Adipose tissue (tissue), 3 donors: ENCODE measurements at regions not wholly inside any gene's neighbourhood (a gene's known extent, or its start where the extent isn't known, plus 50 kb on each side); places are given as distances from the start of the nearest gene placed in this dataset.

Experiments
- H3K27ac ChIP-seq: one replicate; pipeline ENCODE4 v1.5.1; 2013; ENCODE audit warnings: low read depth, low read length
- WGBS, 3 donors: extraction: QIAGEN DNeasy Blood & Tissue Kit; methylation state at CpG; one replicate each; pipeline ENCODE4 v1.1.7; 2013; 5-methylcytosine and 5-hydroxymethylcytosine counted together
- donor health status: healthy with polysubstance abuse.
- donor health status: Bipolar disorder and iron deficiency.
- donor health status: healthy.

DNA sequence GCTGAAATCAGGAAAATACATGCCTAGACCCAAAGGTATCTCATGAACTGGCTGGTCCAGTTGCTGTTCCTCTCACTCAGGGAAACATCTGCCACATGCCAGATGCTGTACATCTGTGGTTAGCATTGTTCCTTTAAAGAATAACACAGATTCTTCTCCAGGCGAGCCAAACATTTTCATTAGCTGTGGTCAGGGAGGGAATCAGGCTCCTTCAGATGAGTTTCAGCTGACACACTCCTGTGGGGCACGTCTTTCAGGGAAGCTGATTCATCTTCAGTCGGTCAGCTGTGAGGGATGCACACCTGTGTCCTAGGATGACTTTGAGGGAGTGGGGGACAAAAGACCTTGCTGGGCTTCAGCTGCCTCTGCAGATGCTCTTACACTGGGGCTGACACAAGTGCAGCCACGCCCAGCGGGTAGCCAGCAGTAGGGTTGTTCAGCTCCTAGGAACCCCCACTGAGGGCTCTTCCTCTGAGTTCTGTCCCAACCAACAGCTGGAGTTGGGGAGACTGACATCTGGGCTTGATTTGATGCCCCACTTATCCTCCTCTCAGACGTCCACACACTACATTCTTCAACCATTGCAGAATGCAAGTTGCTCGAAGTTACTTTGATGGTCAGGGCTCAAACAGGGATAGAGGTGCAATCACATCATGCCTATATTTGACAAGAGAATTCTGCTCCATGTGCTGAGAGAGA lies 155.0 kb downstream of the NUAK1 start:
- WGBS, 3 donors: 72 to 82% (median 81%) methylated on average over 7 of the region's 7 CpGs
- H3K27ac ChIP-seq: no peak overlapping the region

DNA sequence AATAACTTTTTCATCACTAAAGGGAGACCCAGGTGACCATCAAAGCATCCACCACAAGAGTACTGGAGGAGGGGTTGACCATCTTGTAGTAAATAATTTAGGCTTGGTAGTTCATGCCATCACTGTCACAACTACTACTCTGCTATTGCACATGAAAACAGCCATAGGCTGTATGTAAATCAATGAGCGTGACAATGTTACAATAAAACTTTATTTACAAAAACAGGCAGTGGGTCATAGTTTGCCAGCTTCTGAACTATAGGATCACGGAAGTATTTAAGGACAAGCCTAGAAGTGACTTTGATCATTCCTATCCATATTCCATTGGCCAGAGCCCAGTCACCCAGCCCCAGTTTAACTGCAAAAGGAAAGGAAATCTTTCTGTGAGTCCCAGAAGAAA lies 153.4 kb downstream of the NUAK1 start:
- WGBS, 3 donors: 59 to 92% (median 70%) methylated on average over 2 of the region's 2 CpGs
- no peak overlapping the region for H3K27ac ChIP-seq

DNA sequence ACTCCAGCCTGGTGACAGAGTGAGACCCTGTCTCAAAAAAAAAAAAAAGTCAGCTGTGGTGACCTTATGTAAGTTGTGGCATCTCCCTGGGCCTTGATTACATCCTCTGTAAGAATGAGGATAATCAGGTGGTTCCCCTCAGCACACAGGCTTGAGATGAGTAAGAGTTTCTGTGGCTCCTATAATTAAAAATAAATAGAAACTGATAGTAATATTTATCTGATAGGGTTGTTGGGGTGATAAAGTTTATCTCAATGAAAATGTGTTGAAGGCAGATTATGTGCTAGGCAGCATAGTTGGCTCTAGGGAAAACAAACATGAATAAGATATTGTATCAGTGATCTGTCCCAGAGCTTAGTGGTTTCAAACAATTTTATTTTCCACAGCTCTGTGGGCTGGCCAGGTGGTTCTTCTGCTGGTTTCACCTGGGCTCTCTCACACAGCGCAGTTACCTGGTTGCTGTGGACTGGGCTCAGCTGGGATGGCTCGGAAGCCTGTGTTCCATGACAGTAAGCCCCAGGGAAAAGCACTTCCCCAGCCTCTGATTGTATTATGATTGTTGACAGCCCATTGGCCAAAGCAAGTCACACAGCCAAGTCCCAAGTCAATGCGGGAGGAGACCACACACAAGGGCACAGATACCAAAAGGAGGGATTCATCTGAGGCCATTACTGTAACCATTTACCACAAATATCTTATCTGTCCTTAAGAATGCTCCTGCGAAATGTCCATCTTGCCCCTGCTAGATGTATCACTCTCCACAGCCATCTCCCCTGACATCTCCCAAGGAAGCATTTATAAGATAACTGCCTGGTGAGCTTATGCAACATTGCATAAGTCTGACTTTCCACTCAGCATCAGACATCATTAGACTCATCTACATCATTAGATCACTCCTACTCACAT lies 151.7 kb downstream of the NUAK1 start:
- no peak overlapping the region for H3K27ac ChIP-seq
- 47 to 80% (median 61%) methylated on average over 4 of the region's 4 CpGs for WGBS, 3 donors

DNA sequence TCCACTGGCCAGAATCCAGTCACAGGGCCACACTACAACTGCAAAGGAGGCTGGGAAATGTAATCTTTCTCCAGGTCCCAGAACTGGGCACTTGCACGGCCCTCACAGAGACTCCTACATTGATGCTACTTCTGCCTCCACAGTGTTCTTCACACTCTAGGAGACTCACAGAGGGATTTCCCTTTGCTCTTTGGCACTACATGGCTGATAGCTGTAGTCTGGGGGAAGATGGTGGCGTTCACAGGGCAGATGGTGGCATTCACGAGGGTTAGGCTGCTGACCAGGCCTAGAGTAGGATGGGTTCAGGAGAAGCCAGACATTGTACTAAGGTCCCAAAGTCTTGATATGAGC lies 151.1 kb downstream of the NUAK1 start:
- H3K27ac ChIP-seq: no peak overlapping the region
- WGBS, 3 donors: 70 to 87% (median 84%) methylated on average over 3 of the region's 3 CpGs

DNA sequence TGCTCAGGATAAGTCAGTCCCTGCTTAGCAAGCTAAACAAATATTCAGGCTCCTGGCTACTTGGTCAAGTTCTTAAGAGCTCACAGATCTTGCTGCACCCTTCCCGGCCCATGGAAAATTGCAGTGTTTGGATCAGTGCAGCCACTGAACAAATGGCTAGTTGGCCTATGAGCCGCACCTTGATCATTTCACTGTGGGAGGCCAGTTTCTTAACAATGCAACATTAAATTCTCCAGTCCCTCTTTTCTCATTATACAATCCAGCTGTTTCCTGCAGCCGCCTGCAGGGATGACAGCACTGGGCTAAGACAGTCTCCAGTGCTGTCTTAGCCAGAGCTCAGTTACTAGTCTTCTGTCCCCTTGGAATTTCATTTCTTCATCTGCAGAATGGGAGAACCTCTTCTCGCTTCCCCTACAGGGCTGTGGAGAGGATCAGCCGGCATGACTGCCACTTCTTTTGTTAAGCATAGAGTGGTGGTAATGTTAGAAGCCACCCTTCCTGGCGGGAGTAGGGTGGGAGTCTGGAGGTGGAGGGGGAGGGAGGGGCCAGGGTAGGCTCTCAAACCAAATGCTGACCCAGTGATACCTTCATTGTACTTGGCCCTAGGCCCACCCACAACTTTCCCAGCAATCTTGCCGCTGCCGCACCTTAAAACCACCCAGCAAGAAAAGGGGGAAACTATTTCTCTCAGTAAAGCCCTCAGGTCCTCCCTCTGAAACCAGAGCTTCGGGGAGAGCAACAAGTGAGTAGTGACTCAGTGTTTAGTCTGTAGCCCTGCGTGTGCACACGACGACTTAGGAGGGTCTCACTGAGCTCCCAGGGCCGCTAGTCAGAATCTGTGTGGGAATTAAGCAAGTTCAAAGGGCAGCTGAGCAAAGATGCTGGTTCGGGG lies 145.7 kb downstream of the NUAK1 start:
- no peak overlapping the region for H3K27ac ChIP-seq
- 47 to 61% (median 59%) methylated on average over 14 of the region's 14 CpGs for WGBS, 3 donors

DNA sequence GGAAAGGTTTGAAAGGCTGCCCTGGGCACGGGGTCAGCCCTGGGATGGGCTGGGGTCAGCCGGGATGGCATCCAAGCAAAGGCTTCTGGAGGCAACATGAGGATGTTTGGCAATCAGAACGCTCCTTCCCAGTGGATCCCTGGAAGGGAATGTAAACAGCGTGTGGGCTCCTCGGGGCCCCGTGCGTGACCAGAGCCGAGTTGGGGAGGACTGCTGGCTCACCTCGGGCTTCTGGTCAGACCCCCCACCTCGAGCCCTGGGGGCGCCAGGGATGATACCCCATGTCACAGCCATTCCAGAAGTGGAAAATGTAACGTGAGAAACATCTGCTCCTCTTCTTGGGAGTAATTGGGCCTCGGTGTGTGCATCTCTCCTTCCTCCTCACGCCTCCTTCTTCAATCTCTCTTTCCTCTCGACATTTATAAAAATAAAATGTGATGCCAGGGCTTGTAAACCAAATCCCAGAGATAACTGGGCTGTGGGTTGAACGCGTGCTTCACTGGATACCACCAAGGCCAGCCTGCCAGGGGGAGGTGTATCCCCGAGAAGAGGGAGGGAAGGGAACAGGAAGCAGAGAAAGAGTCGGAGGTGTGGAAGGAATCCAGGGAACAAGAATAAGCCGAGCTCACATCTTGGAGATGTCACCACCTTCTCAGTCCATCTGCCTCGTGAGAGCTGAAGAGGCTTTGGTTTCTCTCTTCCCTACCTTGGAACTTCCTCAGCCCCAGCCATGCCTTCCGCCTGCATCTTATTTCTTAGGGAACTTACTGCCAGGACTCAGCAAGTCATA lies 144.8 kb downstream of the NUAK1 start:
- 65 to 78% (median 67%) methylated on average over 22 of the region's 22 CpGs for WGBS, 3 donors
- H3K27ac ChIP-seq: no peak overlapping the region

DNA sequence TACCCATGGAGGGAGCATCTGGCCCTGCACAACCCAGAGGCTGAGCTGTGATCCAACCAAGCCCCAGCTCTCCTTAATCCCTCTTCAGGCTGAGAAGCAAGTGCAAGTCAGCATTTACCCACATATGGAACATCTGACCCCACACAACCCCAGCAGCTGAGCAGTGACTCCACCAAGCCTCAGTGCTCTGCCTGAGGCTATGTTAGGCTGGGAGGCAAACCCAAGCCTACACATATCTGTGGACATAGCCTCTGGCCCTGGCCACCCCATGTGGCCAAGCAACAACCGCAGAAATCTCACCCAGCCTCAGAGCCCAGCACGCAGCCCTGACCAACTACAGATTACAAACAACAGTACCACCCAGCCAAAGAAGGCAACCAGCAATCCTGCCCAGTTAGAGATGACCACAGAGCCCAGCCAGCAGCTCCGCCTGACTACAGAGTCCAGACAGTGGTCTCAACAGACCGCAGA lies 142.8 kb downstream of the NUAK1 start:
- 90 to 97% (median 94%) methylated on average over 4 of the region's 4 CpGs for WGBS, 3 donors
- H3K27ac ChIP-seq: no peak overlapping the region

DNA sequence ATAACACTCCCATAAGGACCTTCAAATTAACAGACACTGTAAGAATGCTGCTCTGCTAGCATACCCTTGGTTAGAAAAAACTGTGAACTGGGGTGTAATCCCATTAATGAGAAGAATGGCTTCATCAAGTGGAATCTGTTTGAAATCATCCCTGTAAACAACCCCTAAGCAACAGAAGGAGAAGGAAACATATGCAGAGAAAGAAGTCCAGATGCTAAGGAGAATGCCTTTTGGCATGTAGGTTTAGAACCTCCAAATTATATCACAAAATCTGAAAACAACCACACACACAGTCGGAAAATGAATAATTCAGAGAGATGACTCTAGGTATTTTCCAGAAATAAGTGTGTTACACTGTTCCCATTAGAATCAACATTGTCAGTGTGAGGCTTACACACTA lies 140.2 kb downstream of the NUAK1 start:
- 52 to 91% (median 81%) methylated on average over 1 of the region's 1 CpG for WGBS, 3 donors

DNA sequence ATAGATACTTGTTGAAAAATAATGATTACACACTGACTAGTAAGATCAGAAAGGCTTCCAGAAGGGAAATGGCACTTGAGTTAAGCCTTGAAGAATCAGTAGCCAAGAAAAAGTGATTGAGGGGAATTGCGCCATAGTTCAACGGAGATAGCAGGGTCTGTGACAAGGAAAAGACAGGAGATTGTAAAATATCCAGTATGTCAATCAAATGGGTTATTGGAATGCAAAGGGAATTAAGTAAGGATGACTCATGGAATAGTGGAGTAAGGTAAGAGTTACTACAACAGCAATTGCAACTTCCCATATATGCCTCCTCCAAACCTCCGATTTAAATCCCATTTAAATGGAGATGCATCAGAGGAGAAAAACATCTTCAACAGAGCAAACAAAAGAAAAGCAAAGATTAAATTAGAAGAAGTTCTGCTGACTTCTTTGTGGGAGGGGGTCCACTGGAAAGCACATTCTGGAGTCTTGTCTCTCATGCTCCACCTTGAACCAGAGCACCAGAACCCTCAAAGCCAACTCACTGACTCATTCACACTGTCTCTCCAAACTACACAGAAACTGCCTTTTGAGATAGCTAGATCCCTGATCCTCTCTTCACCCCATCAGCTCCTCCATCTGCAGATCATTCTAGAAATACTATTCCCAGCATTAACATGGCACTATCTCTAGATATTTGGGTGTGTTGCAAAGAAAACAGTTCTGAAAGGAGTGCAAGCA lies 138.2 kb downstream of the NUAK1 start:
- 65 to 87% (median 84%) methylated on average over 3 of the region's 3 CpGs for WGBS, 3 donors
- no peak overlapping the region for H3K27ac ChIP-seq

More for the DNA sequence above, 140.2 kb downstream of the NUAK1 start:
- no peak overlapping the region for H3K27ac ChIP-seq

DNA sequence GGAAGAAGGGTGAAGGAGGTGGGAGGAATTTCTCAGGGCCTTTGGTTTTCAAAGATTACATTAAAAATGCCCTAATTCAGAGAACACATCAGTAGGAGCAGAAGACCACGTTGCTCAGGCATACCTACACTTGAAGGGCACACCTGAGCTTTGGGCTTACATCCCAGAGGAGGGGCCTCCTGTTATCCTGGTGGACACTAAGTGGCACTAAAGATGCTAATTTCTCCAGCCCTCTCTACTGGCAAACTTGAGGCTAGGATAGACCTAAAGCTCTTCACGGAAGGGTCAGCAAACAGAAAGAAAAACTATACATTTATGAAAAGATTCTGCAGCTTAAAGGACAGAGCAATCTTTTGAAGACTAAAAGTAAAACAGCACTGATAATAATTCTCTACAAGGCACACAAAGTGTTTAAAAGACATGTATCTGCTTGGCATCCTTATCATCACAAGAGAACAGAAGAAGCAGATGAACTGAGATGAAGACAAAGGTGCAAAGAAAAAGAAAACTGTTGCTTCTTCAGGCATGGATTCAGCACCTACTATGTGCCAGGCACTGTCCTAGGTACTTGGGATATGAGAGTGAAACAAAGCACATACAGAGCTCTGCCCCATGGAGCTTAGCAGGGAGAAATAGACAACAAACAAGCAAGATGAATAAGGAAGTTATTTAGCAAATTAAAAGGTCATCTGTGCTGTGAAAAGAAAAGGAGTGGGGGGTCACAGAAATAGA lies 137.5 kb downstream of the NUAK1 start:
- WGBS, 3 donors: 41 to 74% (median 72%) methylated on average over 2 of the region's 2 CpGs

DNA sequence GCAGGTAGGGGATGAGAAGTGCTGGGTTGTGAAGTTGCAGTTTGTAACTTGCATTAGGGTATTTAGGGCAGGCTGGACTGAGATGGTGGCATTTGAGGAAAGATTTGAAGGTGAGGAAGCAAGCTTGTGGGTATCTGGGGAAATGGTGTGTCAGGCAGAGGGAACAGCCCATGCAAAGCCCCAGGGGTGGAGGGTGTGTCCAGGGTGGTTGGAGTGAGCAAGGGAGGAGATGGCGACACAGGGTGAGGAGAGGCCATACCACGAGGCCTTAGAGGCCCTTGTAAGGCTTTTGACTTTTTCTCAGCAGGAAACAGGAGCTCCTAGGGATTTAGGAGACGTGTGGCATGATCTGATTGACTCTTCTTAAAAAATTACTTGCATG lies 136.9 kb downstream of the NUAK1 start:
- no peak overlapping the region for H3K27ac ChIP-seq
- WGBS, 3 donors: 61 to 89% (median 81%) methylated on average over 3 of the region's 3 CpGs

More for the DNA sequence above, 137.5 kb downstream of the NUAK1 start:
- H3K27ac ChIP-seq: no peak overlapping the region

DNA sequence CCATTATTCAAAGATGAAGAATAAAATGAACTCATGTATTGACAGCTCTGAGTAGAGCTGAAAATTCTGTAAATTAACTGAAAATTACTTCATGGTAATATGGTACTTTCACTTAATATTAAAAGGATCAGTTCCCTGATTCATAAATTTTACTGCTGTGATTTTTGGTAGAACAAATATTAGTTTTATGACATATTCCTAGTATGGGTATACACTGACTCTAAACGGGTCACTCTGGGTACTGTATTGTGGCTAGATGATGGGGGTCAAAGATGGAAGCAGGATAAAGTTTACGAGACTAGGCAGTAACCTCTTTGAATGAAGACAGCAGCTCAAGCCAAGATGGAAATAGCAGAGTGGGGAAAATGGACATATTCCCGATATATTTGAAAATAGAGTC lies 135.5 kb downstream of the NUAK1 start:
- H3K27ac ChIP-seq: no peak overlapping the region
- 83 to 90% (median 85%) methylated on average over 3 of the region's 3 CpGs for WGBS, 3 donors

DNA sequence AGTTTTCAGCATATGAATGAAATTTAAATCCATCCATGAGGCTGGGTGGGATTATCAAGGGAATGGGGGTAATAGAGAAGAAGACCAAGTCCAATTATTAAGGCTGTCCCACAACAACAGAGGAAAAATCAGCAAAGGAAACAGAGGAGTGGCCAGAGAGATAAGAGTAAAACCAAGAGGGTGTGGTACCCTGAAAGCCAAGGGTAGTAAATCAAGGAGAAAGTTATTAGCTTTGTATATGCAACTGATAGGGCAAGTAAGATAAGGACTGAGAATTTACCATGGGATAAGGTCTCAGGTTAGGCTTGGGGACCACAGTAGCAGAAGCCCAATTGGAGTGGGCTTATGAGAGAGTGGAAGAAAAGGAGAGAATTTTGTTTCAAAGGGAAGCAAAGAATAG lies 134.5 kb downstream of the NUAK1 start:
- H3K27ac ChIP-seq: no peak overlapping the region

DNA sequence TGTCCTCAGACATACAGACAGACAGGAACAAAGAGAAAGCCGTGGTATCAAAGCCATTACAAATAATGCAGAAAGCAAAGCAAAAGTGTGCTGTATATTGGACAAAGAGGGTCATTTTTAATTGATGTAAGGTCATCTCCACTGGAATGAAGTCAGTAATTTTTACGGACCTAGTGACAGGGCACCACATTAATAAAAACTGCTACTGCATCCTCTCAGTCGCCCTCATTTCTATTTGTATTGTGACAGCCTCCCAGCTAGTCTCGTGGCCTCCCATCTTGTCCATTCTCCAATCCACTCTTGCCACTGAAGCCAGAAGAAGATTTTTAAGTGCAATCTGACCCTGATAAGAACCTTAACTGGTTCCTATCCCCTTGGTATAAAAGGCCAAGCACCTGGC lies 132.4 kb downstream of the NUAK1 start:
- 39 to 88% (median 85%) methylated on average over 4 of the region's 4 CpGs for WGBS, 3 donors
- no peak overlapping the region for H3K27ac ChIP-seq

DNA sequence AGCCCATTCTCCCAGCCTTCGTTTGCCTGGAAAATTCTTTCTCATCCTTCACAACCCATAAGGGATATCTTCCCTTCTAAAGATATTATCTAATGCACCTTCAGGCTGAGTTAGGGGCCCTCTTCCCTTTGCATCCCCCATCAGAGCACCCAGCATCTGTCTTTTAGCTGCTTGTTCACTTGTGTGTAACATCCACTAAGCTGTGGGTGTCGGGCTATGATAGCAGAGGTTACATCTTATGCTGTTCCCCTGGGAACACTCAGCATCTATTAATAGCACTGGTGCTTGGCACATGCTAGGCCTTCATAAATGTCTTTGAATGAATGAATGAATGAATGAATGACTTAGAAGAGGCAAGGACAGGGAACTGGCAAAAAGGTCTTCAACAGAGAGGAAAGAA lies 131.8 kb downstream of the NUAK1 start:
- H3K27ac ChIP-seq: no peak overlapping the region
- 66 to 93% (median 83%) methylated on average over 2 of the region's 2 CpGs for WGBS, 3 donors

DNA sequence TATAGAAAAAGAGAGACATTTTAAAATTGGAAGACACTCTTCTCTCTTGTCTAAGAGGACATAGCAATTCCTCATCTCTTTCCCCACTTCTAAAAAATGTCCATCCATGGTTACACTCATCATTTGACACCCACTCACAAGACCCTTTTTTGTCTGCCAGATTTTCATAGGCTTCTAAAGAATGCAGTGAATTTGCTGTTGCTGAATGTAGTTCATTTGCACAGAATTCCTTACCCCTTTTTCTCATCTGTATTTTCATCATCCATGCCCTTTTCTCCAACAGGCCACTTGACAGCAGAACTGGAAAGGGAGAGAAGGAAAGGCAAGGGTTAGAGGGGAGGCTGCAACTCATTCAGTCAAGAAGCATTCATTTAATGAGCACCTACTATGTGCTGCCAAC lies 128.0 kb downstream of the NUAK1 start:
- no peak overlapping the region for H3K27ac ChIP-seq
